ENCODE measurements at regions not wholly inside any gene's neighbourhood (a gene's known extent, or its start where the extent isn't known, plus 50 kb on each side); places are given as distances from the start of the nearest gene placed in this dataset.

GRCh38 chr1:178024504-178024903 is 54.6 kb upstream of the SEC16B start:
- Histone ChIP-seq H3K27ac (no peak overlapping the region), H4K20me1 (ENCODE audit: insufficient read depth, poor library complexity, severe bottlenecking) (no peaks in the 10 kb centered on the region), H3K4me1 (ENCODE audit: insufficient read depth) (peaks cover 25% of the 10 kb centered on the region), H3K4me3 (no peak overlapping the region), H3K27me3 (no peaks in the 10 kb centered on the region), H3K9me2 (replicated peaks; ENCODE audit: insufficient read depth) (no peaks in the 10 kb centered on the region), H3K9me3 (ENCODE audit: low read depth) (no peaks in the 10 kb centered on the region), H3K36me3 (replicated peaks; ENCODE audit: insufficient read depth, low read depth) (no peaks in the 10 kb centered on the region), H2AFZ (no peak overlapping the region), H3K79me2 (no peaks in the 10 kb centered on the region), H3K4me2 (no peak overlapping the region)
- no peak for DNase-seq (ENCODE audit: low spot score)
- TF ChIP-seq EZH2 (IDR thresholded peaks at IDR 0.05; ENCODE audit: borderline replicate concordance) (no peak), EZH2phosphoT487 (IDR thresholded peaks at IDR 0.05; ENCODE audit: low read depth, severe bottlenecking, unreplicated experiment) (no peak), CTCF (IDR thresholded peaks at IDR 0.05; ENCODE audit: poor library complexity) (no peak)
- WGBS (ENCODE audit: low lambda C conversion rate, missing lambda C conversion rate): 94% methylated on average over 3 of the region's 3 CpGs

DNA sequence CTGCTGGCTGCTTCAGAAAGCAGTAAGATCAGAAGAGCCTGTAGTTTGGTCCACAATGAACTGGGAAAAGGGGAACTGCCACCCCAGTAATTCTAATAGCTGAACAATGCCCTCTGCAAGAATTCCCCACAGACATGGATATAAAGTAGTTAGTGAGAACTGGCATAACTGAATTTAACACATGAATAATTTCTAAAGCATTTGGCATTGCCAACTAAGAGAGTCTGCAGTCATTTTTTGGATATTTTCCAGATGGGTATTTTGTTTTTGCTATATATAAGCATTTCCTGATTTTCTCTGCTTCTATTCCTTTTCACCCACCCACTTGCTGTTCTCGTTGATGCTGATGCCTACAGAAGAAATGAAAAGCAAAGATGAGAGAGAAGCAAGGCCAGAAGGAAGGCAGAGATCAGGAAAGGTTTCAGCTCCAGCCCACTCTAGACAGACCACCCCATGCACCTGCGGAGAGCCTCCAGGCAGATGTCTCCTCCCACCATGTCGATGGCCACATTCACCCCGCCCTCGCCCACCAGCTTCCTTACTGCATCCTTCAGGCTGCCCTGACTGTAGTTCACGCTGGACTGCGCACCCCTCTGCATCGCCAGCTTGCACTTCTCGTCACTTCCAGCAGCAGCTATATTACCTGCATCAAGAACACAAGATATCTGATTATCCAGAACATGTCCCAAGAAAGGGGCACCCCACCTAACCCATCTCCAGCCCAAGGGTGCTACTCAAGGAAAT is 55.9 kb upstream of the SEC16B start:
- Histone ChIP-seq H3K36me3 (replicated peaks; ENCODE audit: insufficient read depth, low read depth) (no peaks in the 10 kb centered on the region), H4K20me1 (ENCODE audit: insufficient read depth, poor library complexity, severe bottlenecking) (no peaks in the 10 kb centered on the region), H3K27me3 (no peaks in the 10 kb centered on the region), H3K4me1 (ENCODE audit: insufficient read depth) (peaks cover 24% of the 10 kb centered on the region), H3K79me2 (no peaks in the 10 kb centered on the region), H3K9me2 (replicated peaks; ENCODE audit: insufficient read depth) (no peaks in the 10 kb centered on the region), H3K27ac (no peak overlapping the region), H3K9me3 (ENCODE audit: low read depth) (no peaks in the 10 kb centered on the region), H2AFZ (no peak overlapping the region), H3K4me3 (no peak overlapping the region), H3K4me2 (no peak overlapping the region)
- DNase-seq (ENCODE audit: low spot score): no peak
- WGBS (ENCODE audit: low lambda C conversion rate, missing lambda C conversion rate): 94% methylated on average over 9 of the region's 9 CpGs
- TF ChIP-seq CTCF (IDR thresholded peaks at IDR 0.05; ENCODE audit: poor library complexity): no peak
- TF ChIP-seq EZH2phosphoT487 (IDR thresholded peaks at IDR 0.05; ENCODE audit: low read depth, severe bottlenecking, unreplicated experiment): no peak
- no peak for TF ChIP-seq EZH2 (IDR thresholded peaks at IDR 0.05; ENCODE audit: borderline replicate concordance)

- Histone ChIP-seq H4K20me1 (ENCODE audit: insufficient read depth, poor library complexity, severe bottlenecking) (no peaks in the 10 kb centered on the region), H3K27me3 (no peaks in the 10 kb centered on the region), H3K9me3 (ENCODE audit: low read depth) (no peaks in the 10 kb centered on the region), H3K4me1 (ENCODE audit: insufficient read depth) (peaks cover 14% of the 10 kb centered on the region), H3K4me3 (no peak overlapping the region), H3K9me2 (replicated peaks; ENCODE audit: insufficient read depth) (no peaks in the 10 kb centered on the region), H3K36me3 (replicated peaks; ENCODE audit: insufficient read depth, low read depth) (no peaks in the 10 kb centered on the region), H3K27ac (no peak overlapping the region), H3K4me2 (no peak overlapping the region), H3K79me2 (no peaks in the 10 kb centered on the region), H2AFZ (no peak overlapping the region)
- WGBS (ENCODE audit: low lambda C conversion rate, missing lambda C conversion rate): 62% methylated on average over 7 of the region's 7 CpGs
- TF ChIP-seq CTCF (IDR thresholded peaks at IDR 0.05; ENCODE audit: poor library complexity) (no peak), EZH2 (IDR thresholded peaks at IDR 0.05; ENCODE audit: borderline replicate concordance) (no peak), EZH2phosphoT487 (IDR thresholded peaks at IDR 0.05; ENCODE audit: low read depth, severe bottlenecking, unreplicated experiment) (no peak)
- DNase-seq (ENCODE audit: low spot score): no peak
Observed at GRCh38 chr1:178028841-178029481, 59.1 kb upstream of the SEC16B start.
